Vagina (tissue), 2 donors: ENCODE measurements at regions not wholly inside any gene's neighbourhood (a gene's known extent, or its start where the extent isn't known, plus 50 kb on each side); places are given as distances from the start of the nearest gene placed in this dataset.
A peak's percentile ranks its signal among the peaks of the same experiment; 100 is the strongest.
"Not testable (repeated sequence)": the region's sequence is repeated elsewhere in the genome, so short reads cannot be mapped to it uniquely, and the experiment has no call there.

ENCODE experiments used
- DNase-seq, 2 donors: peaks; one replicate each; pipeline ENCODE4 v3.0.0-alpha.2; 2017; ENCODE audit errors: extremely low spot score in 2 of 2
- H3K27ac ChIP-seq: fragments of 200-600 bp; sonication (generic); one replicate; pipeline ENCODE4 v1.5.1; 2019
- H3K27me3 ChIP-seq: fragments of 200-600 bp; sonication (generic); one replicate; pipeline ENCODE4 v1.5.1; 2019
- H3K36me3 ChIP-seq, 2 donors: fragments of 200-600 bp; sonication (generic); one replicate each; pipeline ENCODE4 v1.5.1; 2017 to 2019
- H3K4me1 ChIP-seq: fragments of 200-600 bp; sonication (generic); one replicate; pipeline ENCODE4 v1.5.1; 2019
- H3K4me3 ChIP-seq, 2 donors: fragments of 200-600 bp; sonication (generic); 1 replicate in 1 of 2; 2 replicates in 1 of 2; pipeline ENCODE4 v1.5.1; 2016 to 2019
- H3K9me3 ChIP-seq: fragments of 200-600 bp; sonication (generic); one replicate; pipeline ENCODE4 v1.5.1; 2019
- POLR2A ChIP-seq, 2 donors: fragments of 450-650 bp; IDR thresholded peaks; one replicate each; pipeline ENCODE4 v1.6.1; 2017; ENCODE audit warnings: antibody characterized with exemption in 2 of 2, mild to moderate bottlenecking in 2 of 2, moderate library complexity in 2 of 2
- POLR2AphosphoS5 ChIP-seq, 2 donors: sonication (generic); formaldehyde crosslinking; IDR thresholded peaks; one replicate each; pipeline ENCODE4 v1.9.0; 2017; ENCODE audit warnings: antibody characterized with exemption in 2 of 2, mild to moderate bottlenecking in 2 of 2, low read depth in 1 of 2; ENCODE audit not compliant: insufficient read depth in 1 of 2
- intact Hi-C: fragments of 100-400 bp; cut with DNase I; formaldehyde crosslinking; loops from one replicate; pipeline ENCODE4 v1.15.1; 2023
- TF ChIP-seq, protein P1 (sequence below), 3 experiments: fragments of 450-650 bp in 2 of 3; fragments of 200-600 bp in 1 of 3; sonication (generic) in 1 of 3; IDR thresholded peaks; one replicate each; pipeline ENCODE4 v1.5.1; 2017 to 2019; ENCODE audit warnings: antibody characterized with exemption in 3 of 3, mild to moderate bottlenecking in 2 of 3, moderate library complexity in 2 of 3

DNA sequence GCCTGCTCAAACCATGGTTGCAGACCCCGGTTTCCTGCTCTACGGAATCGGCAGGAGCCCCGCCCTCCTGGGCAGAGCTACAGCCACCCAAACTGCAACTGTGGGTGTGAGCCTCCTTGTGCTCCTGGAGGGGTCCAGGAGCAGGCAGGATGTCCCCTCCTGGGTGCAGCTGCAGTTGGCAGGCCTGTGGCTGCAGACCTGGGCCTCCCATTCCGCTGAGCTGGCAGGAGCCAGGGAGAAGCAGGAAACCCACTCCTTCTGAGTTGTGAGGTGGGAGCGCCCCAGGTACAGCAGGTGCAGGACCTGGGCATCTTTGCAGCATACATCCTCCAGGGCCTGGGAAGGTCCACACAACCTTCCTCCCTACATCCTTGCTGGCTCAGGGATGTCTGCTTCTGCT lies 578.7 kb upstream of the USP24 start:
- Histone ChIP-seq H3K27me3 (no peaks in the 10 kb centered on the region), H3K9me3 (no peaks in the 10 kb centered on the region), H3K4me3 (no peak overlapping the region), H3K27ac (no peak overlapping the region), H3K4me1 (no peaks in the 10 kb centered on the region), H3K36me3 (no peaks in the 10 kb centered on the region)
- no peak for TF ChIP-seq POLR2AphosphoS5 (IDR thresholded peaks at IDR 0.05; ENCODE audit: insufficient read depth in 1 of 2, low read depth in 1 of 2)
- TF ChIP-seq POLR2A (IDR thresholded peaks at IDR 0.05), result no peak
- TF ChIP-seq, protein P1, sequence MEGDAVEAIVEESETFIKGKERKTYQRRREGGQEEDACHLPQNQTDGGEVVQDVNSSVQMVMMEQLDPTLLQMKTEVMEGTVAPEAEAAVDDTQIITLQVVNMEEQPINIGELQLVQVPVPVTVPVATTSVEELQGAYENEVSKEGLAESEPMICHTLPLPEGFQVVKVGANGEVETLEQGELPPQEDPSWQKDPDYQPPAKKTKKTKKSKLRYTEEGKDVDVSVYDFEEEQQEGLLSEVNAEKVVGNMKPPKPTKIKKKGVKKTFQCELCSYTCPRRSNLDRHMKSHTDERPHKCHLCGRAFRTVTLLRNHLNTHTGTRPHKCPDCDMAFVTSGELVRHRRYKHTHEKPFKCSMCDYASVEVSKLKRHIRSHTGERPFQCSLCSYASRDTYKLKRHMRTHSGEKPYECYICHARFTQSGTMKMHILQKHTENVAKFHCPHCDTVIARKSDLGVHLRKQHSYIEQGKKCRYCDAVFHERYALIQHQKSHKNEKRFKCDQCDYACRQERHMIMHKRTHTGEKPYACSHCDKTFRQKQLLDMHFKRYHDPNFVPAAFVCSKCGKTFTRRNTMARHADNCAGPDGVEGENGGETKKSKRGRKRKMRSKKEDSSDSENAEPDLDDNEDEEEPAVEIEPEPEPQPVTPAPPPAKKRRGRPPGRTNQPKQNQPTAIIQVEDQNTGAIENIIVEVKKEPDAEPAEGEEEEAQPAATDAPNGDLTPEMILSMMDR (IDR thresholded peaks at IDR 0.05), result no peak
- intact Hi-C loops, result no loop called here
- DNase-seq, result no peak

DNA sequence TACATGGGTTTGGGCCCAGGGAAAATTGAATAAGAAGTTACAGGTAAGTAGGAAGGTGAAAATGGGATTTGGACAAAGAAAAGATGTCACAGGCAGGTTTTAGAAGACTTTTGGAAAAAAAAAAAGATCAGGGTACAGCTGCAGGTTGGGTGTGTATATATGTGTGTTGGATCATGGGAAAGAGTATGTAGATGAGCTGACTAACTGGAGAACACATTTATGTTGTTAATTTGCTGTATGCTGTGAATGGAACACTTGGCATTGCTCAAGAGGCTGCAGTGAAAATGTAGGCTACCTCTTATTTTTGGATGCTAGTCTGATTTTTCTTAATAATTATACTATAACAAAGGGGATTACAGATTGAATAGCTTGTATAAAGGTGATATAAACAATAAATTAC lies 577.7 kb upstream of the USP24 start:
- H3K27ac ChIP-seq, result no peak overlapping the region
- H3K4me3 ChIP-seq, result no peak overlapping the region
- no peak for DNase-seq
- H3K27me3 ChIP-seq, result no peaks in the 10 kb centered on the region
- intact Hi-C loops, result no loop called here
- no peaks in the 10 kb centered on the region for H3K9me3 ChIP-seq
- H3K4me1 ChIP-seq, result no peaks in the 10 kb centered on the region
- no peaks in the 10 kb centered on the region for H3K36me3 ChIP-seq
- TF ChIP-seq POLR2AphosphoS5 (IDR thresholded peaks at IDR 0.05; ENCODE audit: insufficient read depth in 1 of 2, low read depth in 1 of 2) (no peak), POLR2A (IDR thresholded peaks at IDR 0.05) (no peak)
- TF ChIP-seq, protein P1 (IDR thresholded peaks at IDR 0.05), result no peak

DNA sequence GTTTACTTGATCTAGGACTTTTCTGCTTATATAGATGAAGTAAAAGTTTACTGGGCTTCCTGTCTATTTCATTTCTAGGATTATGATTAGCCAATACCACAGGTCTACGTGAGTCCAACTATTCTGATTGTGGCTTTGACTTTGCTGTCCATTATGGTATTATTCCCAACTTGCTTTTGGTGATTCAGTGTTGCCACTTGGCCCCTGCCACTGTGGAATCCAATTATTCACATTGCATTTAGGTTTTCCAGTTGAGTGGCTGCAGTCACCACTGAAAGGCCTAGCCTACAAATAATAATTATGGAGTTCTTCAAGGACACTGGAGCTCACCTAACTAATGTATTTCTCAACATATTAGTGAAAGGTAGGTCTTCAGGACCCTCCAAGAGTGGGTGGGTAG lies 574.3 kb upstream of the USP24 start:
- DNase-seq, result no peak
- H3K36me3 ChIP-seq, result no peaks in the 10 kb centered on the region
- no peaks in the 10 kb centered on the region for H3K27me3 ChIP-seq
- intact Hi-C loops, result no loop called here
- no peak overlapping the region for H3K27ac ChIP-seq
- no peak for TF ChIP-seq POLR2A (IDR thresholded peaks at IDR 0.05)
- no peak for TF ChIP-seq POLR2AphosphoS5 (IDR thresholded peaks at IDR 0.05; ENCODE audit: insufficient read depth in 1 of 2, low read depth in 1 of 2)
- TF ChIP-seq, protein P1 (IDR thresholded peaks at IDR 0.05), result no peak
- no peaks in the 10 kb centered on the region for H3K9me3 ChIP-seq
- no peaks in the 10 kb centered on the region for H3K4me1 ChIP-seq
- no peak overlapping the region for H3K4me3 ChIP-seq

DNA sequence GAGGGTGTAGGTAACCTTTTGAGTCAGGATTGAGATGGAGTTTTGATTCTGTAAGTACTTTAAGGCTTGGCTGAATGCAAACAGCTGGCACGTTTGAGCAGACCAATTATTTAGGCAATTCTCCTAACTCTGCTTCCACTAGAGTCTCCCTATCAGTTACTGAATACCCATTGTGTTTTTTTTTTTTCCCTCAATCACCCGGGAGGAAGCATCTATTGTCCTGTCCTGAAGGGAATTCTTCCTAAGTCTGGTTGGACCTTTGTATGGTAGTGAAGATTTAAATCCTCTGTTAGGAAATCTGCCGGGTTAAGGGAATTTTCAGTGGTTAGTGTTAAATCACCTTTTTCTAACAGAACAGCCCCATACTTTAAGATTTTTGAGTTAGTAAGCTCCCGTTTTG lies 571.2 kb upstream of the USP24 start:
- no peak for DNase-seq
- Histone ChIP-seq H3K27ac (no peak overlapping the region), H3K36me3 (no peaks in the 10 kb centered on the region), H3K27me3 (no peaks in the 10 kb centered on the region), H3K4me1 (no peaks in the 10 kb centered on the region), H3K9me3 (no peaks in the 10 kb centered on the region), H3K4me3 (no peak overlapping the region)
- TF ChIP-seq POLR2A (IDR thresholded peaks at IDR 0.05), result no peak
- intact Hi-C loops, result no loop called here

DNA sequence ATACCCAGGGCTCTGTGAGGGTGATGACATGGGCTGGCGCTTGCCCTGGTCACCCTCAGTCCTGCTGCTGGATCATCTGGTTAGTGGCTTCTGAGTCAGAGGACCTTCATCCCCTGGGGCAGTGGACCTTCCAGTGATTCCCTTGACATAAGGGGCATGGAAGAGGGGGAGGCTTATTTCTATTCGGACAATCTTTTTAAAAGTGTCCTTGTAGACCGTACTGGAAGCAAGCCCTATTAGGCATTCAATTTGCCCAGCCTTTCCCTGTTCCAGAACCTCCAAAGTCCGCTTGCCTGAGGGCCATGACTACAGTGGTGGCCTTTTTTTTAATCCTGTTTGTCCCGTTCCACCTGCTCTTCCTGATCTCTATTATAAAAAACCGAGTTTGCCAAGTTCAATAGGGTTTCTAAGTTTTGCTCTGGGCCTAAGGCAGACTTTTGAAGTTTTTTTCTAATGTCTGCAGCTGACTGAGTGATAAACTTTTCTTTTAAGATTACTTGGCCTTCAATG lies 569.8 kb upstream of the USP24 start:
- H3K27me3 ChIP-seq, H3K4me1 ChIP-seq, DNase-seq, H3K9me3 ChIP-seq, H3K4me3 ChIP-seq, H3K27ac ChIP-seq, H3K36me3 ChIP-seq, intact Hi-C loops: not testable (repeated sequence)

DNA sequence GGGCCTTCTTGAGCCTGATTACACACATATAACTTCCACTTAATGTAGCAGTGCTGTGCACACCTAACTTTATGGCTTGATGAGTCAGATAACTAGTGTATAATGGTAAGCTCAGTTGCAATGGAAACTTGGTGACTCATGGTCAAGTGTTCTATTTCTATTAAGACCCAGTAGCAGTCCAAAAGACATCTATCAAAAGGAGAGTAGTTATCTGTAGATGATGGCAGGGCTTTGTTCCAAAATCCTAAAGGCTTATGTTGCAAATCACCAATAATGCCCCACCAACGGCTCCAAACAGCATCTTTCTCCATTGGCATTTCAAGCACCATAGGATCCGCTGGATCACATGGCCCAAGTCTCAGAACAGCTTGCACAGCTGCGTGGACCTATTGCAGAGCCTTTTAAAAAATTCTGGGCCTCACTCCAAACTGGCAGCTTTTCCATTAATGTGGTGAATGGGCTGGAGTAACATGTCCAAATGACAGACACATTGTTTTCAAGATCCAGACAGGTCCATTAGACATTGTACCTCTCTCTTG lies 566.8 kb upstream of the USP24 start:
- Histone ChIP-seq H3K36me3 (no peaks in the 10 kb centered on the region), H3K4me1 (no peaks in the 10 kb centered on the region), H3K27ac (peak overlapping the region; percentile 6), H3K9me3 (no peaks in the 10 kb centered on the region), H3K4me3 (no peak overlapping the region), H3K27me3 (no peaks in the 10 kb centered on the region)
- intact Hi-C loops, result no loop called here
- TF ChIP-seq, protein P1 (IDR thresholded peaks at IDR 0.05), result no peak
- TF ChIP-seq POLR2A (IDR thresholded peaks at IDR 0.05) (no peak), POLR2AphosphoS5 (IDR thresholded peaks at IDR 0.05; ENCODE audit: insufficient read depth in 1 of 2, low read depth in 1 of 2) (peak in 1 of 2 donors; percentile 73)
- DNase-seq, result no peak
